Daoy (cell line): ENCODE measurements at regions not wholly inside any gene's neighbourhood (a gene's known extent, or its start where the extent isn't known, plus 50 kb on each side); places are given as distances from the start of the nearest gene placed in this dataset.

Experiments used
- DNase-seq: peaks from one replicate; pipeline ENCODE4 v3.0.0-alpha.2; 2015; ENCODE audit warnings: low read depth

DNA sequence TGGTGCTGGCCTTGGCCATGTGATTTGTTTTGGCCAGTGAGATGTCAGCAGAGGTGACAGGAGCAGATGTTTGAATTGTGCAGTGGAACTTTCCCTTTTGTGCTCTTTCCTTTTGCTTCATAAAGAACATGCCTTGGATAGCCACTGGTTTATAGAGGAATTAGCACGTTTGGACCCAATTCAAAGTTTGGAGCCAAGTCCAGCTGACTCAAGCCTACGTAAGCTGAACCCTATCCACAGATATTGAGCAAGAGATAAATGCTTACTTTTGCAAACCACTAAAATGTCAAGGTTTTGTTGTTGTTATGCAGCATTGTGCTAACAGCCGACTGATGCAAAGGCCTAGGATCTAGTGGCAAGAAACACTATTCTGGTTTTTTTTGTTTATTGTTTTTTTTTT lies 230.9 kb upstream of the CITED2 start:
- DNase-seq = peak; percentile 25

DNA sequence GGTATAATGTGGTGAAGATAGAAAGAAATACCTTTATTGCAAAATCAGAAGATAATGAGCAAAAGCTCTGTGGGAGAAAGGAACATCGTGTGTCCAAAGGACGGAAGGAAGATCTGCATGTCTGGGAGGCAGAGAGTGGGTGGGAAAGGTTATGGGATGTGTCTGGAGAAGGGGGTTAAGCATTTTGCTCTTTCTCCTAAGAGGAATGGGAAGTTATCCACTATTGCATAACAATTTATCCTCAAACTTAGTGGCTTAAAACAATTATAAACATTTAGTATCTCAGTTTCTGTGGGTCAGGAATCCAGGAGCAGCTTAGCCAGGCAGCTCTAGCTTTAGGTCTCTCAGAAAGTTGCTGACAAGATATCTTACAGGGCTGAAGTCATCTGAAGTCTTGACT lies 229.1 kb upstream of the CITED2 start:
- DNase-seq = no peak

DNA sequence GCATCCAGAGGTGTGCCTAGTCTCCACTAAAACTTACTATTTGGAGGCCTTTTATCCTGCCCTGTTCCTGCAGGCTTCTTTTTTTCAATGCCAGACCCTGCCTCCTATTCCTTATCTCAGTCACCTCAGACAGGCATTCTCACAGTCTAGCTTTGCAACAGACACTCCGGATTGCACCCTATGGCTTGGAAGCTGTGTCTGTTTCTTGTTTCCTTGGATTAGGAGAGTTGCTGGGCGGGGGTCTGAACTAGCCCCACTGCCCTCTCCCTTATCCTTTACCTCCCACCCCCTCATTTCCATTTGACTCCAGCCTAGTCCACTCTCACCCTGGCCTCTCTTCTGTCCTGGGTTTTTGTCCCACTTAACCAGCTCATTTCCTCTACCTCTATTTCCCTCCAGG lies 228.1 kb upstream of the CITED2 start:
- DNase-seq = no peak

DNA sequence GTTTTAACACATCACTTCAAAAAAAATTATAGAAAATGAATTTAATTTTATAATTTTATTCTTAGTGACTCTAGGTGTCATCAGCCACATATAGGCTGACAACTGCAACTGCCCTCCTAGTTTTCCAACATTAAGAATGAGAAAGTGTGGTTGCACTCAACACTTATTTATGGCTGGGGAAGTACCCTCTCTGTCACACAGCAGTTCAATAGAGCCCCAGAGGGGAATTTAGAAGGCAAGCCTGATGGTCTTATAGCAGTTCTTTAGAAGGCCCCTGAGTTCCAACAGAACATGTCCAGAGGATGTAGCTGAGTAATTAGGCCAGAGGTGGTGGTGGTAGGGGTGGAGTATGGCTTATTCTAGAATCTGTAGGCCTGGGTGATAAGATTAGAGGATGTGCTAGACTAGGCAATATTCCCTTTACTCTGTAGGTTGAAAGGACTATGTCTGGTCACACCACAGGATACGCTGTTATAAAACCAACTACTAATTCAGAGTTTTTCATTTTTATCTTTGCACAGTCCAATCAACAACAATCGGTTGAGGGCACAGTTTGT lies 226.5 kb upstream of the CITED2 start:
- no peak for DNase-seq

DNA sequence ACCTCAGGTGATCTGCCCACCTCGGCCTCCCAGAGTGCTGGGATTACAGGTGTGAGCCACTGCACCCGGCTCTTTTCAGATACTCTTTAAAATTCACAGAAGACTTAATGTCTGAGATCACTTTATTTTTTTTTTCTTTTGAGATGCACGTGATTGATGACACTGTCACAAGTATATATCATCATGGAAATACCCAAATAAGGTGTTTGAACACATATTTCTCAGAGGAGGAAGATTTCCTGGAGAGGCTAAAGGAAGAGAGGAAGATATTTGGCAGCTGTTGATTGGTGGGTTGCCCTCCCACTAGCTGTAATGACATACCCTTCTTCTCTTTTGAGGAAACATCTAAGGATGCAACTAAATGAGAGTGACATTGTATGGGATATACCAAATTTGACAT lies 225.9 kb upstream of the CITED2 start:
- DNase-seq = no peak

DNA sequence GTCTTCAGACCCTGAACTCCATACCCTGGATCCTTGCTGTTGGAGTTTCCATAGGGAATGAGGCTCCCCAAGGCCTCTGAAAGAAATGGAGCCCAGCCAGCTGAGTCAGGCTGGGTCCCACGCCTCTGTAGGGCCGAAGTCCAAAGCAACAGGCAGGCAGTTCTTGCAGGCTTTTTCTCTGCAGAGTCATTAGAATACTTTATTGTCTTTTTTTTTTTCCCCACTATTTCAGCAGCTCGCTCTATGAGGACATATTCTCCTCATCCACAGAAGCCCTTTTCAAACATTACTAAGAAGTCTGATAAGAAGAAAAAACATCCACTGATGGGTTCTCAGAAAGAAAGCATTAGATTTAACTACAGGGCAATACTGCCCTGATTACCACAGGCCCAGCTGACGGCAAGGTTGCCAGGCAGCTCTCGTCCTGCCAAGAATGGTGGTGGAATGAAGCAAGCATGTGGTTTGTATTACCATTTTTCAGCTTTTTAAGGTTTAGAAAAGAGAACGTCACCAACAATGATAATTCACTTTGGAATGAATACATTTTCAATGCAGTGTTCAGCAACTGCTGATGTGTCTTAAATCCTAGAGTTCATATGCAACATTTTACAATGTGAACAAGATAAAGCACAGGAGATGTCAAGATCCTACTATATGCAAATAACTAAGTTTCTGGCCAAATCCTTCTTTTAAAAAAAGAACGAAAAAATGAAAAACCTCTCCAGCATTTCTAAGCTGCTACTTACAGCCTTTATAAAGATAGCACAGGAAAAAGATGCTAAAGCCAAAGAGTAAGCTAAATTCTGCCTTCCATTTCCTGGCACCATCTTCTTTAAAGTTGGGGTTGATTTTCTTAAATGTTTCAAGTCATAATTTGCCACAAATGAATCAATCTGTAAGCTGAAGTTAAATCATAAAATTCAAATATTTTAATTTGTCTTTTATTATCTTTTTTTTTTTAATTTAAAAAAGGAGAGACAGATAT lies 223.6 kb upstream of the CITED2 start:
- peak; percentile 80 for DNase-seq

DNA sequence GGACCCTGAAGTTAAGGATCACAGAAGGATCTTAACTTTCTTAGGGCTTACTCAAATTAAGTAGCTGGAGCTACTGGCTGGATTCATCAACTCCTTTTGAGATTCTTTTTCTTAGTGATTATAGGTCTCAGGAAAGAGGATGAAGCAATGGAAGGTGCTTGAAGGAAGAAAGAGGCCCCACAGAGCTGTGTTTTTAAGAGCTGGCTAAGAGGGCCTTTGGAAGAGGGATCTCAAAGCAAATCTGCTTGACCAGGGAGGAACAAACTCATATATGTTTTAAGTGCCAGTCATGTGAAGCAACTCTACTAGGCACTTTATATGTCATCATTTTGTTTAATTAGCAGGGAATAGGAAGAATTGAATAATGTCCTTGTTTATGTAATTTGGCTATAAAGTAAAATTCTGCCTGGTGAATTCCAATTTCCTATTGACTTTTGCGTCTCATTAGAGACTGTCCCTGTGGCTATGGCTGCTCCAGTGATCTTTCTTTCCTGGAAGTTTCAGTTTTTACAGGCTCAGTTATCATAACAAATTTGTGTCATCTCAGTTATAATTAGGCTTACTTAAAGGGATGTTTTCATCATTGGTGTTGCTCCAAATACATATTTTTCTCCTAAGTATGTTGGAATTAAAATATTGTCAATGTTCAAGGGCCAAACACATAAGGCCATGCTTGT lies 222.8 kb upstream of the CITED2 start:
- no peak for DNase-seq

DNA sequence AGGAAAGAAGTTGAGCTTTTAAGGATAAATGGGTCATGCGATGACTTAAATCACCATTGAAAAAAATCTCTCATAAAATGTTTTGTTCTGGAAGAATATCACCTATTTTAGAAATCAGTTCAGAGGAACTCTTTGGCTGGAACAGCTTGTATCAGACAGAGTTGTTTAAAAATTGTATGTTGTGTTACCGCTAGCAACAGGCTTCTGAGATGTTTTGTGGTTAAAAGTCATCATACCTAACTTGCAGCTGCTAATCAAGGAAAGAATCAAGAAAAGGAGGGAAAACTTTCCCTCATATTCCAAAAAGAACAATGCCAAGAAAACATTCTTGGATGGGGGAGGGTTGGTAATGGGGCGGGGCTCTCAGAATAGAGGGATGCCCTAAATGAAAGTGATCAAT lies 220.7 kb upstream of the CITED2 start:
- DNase-seq = no peak

DNA sequence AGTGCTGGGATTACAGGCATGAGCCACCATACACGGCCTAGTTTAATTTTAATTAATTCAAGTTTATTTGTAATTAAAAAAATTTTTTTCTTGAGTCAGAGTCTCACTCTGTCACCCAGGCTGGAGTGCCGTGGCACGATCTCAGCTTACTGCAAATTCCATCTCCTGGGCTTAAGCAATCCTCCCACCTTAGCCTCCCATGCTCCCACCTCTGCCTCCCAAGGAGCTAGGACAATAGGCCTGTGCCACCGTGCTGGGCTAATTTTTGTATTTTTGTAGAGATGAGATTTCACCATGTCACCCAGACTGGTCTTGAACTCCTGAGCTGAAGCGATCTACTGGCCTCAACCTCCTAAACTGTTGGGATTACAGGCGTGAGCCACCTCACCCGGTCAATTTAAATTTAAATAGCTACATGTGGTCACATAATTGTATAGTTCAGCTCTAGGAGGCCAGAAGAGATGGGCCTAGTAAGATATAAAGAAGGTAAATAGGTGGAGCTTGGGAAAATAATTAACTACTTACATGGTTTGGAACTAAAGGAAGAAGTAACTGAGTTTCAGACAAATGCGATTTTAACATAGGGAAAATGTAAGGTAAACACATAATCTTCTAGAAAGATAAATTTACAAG lies 220.0 kb upstream of the CITED2 start:
- no peak for DNase-seq

DNA sequence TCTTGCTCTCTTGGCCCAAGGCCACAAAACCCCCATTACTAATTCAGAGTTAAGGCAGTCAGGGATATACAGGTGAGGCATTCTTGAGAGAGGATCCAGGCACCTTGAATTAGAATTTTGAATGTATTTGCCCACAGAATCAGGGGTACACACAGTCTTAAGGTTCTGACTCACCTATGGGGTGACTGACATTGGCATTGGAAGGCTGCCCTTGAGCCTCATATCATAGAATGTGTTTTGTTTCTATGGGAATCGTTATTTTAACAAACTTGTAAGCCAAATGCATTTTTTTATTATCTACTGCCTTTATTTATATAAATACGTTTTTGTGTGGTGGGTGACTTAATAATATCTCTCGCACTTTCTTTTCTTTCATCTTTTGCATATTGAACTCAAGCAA lies 218.6 kb upstream of the CITED2 start:
- DNase-seq = no peak

DNA sequence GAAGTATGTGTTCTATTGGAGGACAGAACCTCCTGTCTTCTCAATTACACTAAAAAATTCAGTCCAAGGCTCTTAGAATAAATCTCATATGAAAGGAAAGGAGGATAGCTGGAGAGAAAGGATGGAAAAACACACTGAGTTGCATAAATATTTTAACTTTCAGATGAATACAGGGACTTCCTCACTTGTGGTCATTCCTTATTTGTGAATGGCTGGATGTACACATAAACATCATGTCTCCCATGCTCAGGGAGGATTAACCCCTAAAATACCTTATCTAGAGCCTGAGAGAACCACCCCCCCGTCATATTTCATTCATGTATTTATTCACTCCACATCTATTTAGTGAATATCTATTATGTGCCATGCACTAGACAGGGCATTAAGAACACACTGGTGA lies 217.6 kb upstream of the CITED2 start:
- no peak for DNase-seq

DNA sequence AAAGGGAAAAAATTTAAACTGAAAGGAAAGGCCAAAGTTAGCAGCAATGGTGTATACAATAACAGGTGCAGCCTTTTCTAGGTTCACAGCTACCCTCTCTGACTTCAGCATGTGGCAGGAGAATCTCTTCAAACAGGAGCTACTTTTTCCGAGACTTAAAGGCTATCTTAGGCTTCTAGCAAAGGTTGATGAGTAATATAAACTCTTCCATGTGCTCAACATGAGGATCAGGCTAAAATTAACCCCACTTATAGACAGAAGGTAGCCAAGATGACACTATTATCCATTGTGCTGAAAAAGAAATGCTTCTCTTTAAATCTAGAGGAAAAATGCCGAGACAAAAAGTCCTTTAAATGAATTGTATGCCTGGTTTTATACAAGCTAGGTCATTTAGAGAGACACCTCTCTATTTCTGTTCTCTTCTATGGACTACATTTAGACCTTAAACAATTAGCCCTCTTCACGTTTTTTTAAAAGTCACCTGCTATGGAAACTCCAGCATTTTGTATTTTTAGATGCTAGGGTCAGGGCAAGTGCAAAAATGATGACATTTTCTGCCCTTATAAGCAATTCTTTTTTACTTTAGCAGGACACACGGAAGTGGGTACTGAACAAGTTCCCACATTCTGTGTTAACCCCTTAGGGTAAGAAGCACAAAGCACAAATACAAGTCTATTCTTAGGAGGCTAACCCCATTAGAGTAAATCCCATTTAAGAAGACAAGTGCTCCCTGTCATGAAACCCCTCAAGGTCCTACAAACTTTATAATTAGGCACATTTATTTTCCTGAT lies 216.8 kb upstream of the CITED2 start:
- DNase-seq = no peak

DNA sequence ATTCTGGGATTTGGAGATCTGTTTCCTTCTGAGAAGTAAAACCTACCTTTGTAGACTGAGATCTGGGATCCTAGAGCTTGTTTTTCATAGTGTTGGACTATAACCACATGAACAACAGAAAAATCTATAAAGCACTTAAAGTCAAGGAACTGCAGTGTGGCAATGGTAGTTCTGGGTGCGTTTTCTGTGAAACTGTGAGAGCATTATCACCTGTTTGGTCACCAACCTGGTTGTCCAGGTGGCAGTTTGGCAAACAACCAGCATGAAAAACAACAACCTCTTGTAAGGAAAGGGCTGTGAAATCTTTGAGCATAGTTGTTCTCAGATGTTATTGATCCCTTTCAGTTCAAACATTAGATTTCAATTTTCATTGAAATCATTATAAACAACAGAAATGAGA lies 215.8 kb upstream of the CITED2 start:
- DNase-seq = no peak

DNA sequence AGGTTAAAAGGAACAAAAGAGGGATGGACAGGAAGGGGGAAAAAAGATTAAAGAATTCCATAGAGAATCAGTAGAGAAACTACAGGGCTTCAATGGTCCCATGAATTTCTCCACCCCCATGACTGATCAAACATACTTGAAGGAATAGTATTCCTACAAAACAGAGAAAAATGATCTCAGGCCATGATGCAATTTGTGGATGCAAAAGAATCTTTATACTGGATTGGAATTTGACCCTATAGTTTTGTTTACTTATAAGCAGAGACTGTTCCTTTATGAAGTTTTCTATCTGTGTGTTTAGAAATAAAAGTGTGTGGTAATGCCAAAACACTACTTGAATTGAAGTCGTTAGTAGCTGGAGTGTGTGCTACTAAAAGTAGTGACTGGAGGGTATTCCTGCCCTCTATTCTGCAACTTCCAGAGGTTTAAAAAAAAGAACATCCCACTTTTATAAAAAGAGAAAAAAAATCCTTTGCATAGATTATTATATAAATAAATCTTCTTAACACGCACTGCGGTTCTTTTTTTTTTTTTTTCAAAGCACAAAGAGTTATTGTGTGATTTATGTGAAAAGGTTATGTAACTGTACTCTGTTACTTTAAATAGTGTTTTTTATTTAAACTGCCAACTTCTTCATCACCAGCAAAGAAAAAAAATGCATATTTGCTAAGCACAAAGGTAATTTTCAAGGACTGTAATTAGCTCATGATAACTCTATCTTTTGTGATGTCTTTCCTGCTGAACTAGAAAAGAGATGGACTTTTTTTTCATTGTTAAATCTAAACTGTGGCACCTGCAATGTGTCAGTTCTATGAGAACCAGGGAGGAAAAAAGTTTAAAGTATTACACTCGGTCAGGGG lies 214.5 kb upstream of the CITED2 start:
- DNase-seq = no peak

DNA sequence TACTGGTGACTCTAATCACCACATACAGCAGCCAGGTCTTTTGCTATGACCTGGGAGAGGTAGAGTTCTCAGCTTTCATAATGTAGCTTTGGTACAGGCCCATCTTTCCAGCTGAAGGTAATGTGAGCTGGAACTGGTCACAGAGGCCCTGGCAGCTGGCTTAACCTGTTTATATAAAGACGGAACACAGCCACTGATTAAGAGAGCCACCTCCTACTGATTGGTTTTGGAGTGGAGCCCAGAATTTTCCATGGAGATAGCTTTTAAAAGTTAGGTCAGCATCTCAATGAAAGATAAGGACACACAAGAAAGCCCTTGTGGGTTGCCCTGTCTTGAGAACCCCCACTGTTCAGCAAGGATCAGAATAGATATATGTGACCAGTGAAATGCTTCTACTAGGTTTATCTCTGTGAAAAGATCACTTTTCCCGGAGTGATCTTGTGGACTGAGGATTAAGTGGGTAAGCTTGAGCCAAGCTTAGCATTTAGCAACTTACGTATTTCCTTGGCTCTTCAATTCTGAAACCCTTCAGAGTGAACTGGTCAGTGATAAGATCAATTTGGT lies 213.7 kb upstream of the CITED2 start:
- DNase-seq = peak; percentile 58

DNA sequence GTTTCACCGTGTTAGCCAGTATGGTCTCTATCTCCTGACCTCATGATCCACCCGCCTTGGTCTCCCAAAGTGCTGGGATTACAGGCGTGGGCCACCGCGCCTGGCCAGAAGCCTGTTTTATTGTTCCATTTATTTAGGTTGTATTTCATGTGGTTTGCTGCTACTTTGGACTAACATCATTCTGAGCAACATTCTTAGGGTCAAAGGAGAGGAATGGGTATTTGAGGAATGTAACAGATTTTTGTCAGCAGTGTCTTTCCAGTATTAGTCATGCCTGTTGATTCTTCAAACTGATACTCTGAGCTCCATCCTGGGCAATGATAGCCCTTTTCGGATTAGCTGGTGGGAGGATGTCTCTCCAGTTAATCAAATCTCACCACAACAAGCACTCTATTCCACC lies 213.0 kb upstream of the CITED2 start:
- peak; percentile 51 for DNase-seq

DNA sequence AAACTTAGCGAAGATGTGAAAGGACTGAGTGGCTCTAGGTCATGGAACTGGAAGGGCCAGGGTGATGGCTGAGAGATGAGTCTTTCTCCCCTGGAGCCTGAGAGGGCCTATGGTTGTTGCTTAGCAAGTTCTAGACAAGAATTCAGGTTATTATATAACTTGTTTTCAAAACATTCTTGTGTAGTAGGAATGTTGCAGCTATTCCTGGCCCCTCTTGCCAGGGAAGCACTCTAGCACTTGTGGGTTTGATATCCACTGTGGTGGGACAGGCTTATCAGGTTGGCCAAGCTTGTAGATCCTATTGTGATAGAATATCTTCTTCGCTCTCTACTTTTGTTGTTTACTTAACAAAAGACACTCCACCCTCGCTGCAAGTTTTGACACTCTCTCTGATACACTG lies 211.8 kb upstream of the CITED2 start:
- DNase-seq = no peak

DNA sequence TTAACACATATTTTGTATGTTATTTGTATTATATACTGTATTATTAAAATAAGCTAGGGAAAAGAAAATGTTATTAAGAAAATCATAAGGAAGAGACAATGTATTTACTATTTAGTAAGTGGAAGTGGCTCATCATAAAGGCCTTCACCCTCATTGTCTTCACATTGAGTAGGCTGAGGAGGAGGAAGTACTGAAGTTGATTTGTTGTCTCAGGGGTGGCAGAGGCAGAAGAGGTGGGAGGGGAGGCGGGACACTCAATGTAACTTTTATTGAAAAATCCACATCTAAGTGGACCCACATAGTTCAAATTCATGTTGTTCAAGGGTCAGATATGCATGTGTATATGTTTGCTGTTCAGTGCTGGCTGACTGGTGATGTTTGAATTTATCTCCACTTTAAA lies 210.2 kb upstream of the CITED2 start:
- DNase-seq = no peak

DNA sequence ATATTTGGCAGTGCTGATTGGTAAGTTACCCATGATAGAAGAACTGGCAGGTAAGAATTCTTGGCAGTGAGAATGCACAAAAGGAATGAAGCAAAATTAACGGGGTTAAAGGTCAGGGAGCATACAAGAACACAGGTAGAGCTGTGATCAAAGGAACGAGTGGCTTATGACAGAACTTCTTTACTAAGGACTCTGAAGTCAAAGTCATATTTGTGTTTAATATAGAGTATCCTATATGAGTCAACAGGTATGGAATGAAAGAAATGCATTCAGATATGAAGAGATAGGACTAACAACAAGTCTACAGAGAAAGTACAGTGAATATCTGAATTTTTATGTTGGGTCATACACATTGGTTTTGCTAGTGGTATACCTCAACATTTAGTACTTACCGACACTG lies 209.0 kb upstream of the CITED2 start:
- no peak for DNase-seq

DNA sequence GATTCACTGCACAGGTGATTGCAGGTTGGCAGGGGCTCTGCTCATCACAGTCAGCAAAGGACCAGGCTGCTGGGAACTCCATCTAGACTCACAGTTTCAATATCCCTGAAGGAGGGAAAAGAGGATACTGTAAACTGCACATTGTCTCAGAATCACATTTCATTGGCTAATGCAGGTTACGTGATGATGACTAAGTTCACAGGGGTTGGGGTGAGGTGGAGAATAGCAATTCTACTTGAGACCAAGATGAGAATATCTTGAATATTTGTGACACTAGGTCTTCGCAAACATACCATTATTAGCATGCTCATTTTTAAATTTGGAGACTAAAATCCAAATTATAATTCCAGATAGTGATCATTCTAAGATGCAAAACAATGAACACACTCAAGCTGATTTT lies 208.5 kb upstream of the CITED2 start:
- DNase-seq = no peak
